D721Med (cell line): ENCODE measurements at regions not wholly inside any gene's neighbourhood (a gene's known extent, or its start where the extent isn't known, plus 50 kb on each side); places are given as distances from the start of the nearest gene placed in this dataset.

Experiments used
- DNase-seq: peaks from one replicate; pipeline ENCODE4 v3.0.0; 2011; ENCODE audit warnings: low spot score; ENCODE audit not compliant: insufficient read length
- FAIRE-seq: peaks from 2 replicates; lab custom pipeline; 2011; peaks lifted over from hg19 to GRCh38; lab: Jason Lieb, UNC
- TF ChIP-seq, protein P1 (sequence below): IDR thresholded peaks from 2 replicates; pipeline ENCODE4 v1.5.1; 2012; ENCODE audit warnings: mild to moderate bottlenecking, control low read depth; ENCODE audit not compliant: insufficient read depth; ENCODE audit errors: missing control alignments

- TF ChIP-seq, protein P1, sequence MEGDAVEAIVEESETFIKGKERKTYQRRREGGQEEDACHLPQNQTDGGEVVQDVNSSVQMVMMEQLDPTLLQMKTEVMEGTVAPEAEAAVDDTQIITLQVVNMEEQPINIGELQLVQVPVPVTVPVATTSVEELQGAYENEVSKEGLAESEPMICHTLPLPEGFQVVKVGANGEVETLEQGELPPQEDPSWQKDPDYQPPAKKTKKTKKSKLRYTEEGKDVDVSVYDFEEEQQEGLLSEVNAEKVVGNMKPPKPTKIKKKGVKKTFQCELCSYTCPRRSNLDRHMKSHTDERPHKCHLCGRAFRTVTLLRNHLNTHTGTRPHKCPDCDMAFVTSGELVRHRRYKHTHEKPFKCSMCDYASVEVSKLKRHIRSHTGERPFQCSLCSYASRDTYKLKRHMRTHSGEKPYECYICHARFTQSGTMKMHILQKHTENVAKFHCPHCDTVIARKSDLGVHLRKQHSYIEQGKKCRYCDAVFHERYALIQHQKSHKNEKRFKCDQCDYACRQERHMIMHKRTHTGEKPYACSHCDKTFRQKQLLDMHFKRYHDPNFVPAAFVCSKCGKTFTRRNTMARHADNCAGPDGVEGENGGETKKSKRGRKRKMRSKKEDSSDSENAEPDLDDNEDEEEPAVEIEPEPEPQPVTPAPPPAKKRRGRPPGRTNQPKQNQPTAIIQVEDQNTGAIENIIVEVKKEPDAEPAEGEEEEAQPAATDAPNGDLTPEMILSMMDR: no peak
- DNase-seq: no peak
- no peak for FAIRE-seq
Observed at GRCh38 chr18:22084547-22084946, 84.8 kb upstream of the GATA6 start.

GRCh38 chr18:22086973-22087372, 82.4 kb upstream of the GATA6 start:
- FAIRE-seq (no peak), DNase-seq (no peak)
- TF ChIP-seq, protein P1: no peak

GRCh38 chr18:22088029-22088428, 81.4 kb upstream of the GATA6 start:
- DNase-seq (no peak), FAIRE-seq (no peak)
- TF ChIP-seq, protein P1: no peak

DNA sequence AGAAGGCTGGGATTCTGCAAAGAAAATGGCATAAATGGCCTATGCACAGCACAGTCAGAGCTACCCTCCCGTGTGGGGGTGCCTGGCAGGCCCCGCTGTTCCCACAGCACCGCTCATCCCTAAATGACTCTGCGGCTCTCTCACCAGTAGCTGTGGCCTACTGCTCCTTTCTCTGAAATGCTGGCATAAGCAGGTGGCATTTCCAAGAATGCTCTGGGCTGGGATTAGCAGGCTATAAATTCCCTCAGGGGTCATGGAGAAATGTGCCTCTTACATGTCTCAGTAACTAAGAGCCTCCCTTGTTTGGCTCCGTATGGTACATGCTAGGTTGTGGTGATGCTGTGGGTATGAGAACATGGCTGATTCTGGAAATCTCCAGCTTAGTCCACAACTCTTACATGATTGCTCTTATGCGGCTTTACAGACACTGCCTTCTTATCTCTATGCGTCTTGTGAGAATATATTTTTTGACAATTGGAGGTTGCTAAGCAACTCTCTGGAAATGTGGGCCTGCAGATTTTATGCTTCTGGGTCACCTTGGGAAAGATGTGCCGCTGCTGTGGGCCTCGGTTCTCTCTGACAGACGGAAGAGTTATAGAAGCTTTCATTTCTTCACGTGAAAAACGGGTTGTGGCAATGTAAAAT, 80.3 kb upstream of the GATA6 start:
- DNase-seq: no peak
- no peak for FAIRE-seq
- TF ChIP-seq, protein P1: no peak

DNA sequence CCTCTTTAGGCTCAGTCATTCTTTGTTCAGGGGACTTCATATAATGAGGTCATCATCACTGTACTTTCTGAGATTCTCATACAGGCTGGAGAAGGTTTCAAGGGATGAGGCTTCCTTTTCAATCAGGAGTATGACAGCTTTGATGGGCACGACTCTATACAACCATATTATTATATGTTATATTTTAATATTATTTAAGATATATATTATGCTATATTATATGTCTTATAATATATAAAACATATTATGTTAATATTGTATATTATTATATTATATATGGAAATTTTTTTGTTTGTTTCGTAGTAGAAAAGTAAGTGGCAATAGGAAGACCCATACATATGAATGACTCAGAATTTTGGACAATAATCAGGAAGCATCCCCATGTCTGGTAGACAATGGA, 78.0 kb upstream of the GATA6 start:
- TF ChIP-seq, protein P1: no peak
- no peak for DNase-seq
- no peak for FAIRE-seq

- TF ChIP-seq, protein P1: no peak
- FAIRE-seq (no peak), DNase-seq (no peak)
Observed at GRCh38 chr18:22093731-22094357, 75.5 kb upstream of the GATA6 start.

GRCh38 chr18:22094358-22094734, 75.0 kb upstream of the GATA6 start:
- FAIRE-seq: no peak
- no peak for DNase-seq
- TF ChIP-seq, protein P1: no peak
